HCT116 (cell line): ENCODE measurements at regions not wholly inside any gene's neighbourhood (a gene's known extent, or its start where the extent isn't known, plus 50 kb on each side); places are given as distances from the start of the nearest gene placed in this dataset.

Experiments used
- ATAC-seq: fragments of 200-7000 bp; cut with Tn5 transposase; 2 replicates; pipeline ENCODE4 v1.9.1; 2020; ENCODE audit warnings: mild to moderate bottlenecking, moderate library complexity
- BruUV-seq: library from RNA; stranded (reverse); fragments of 400-500 nt; replicated peaks from 2 replicates; lab custom pipeline; 2021; lab: Mats Ljungman, UMichigan
- CTCF ChIA-PET: fragments of 300-600 bp; sonication (Branson Sonifier 250); formaldehyde crosslinking; loops from one replicate; lab custom pipeline; 2021; ENCODE audit warnings: antibody characterized with exemption; lab: Charles Lee
- POLR2A ChIA-PET: fragments of 300-600, 350-600 bp; sonication (Branson Sonifier 250); formaldehyde crosslinking; loops from one replicate; lab custom pipeline; 2021; ENCODE audit warnings: antibody characterized with exemption; lab: Charles Lee
- RAD21 ChIA-PET, 2 experiments: fragments of 300-600 bp; sonication (Branson Sonifier 250); formaldehyde crosslinking; loops; one replicate each; lab custom pipeline; 2023; ENCODE audit warnings: low total read pairs in 2 of 2; ENCODE audit not compliant: uncharacterized antibody in 2 of 2, unreplicated experiment in 2 of 2, low non-redundant PET in 1 of 2; lab: Charles Lee
- DNase-seq: peaks from one replicate; pipeline ENCODE4 v3.0.0-alpha.2; 2010; ENCODE audit warnings: low read depth, low spot score
- H2AFZ ChIP-seq: fragments of 200-600 bp; shearing (Covaris generic), sonication (generic); 2 replicates; pipeline ENCODE4 v1.6.1; 2017; ENCODE audit warnings: low read depth, mixed run types, mixed read lengths, antibody characterized with exemption, low read length; ENCODE audit not compliant: poor library complexity, severe bottlenecking
- H3K27ac ChIP-seq: 2 replicates; pipeline ENCODE4 v1.5.1; 2012; ENCODE audit warnings: low read depth, low read length
- H3K27me3 ChIP-seq: fragments of 200-600 bp; sonication (generic); 2 replicates; pipeline ENCODE4 v1.6.1; 2016; ENCODE audit warnings: mixed run types, low read length, mixed read lengths; ENCODE audit not compliant: insufficient read depth
- H3K36me3 ChIP-seq, 2 experiments: fragments of 200-500 bp in 1 of 2; fragments of 200-600 bp in 1 of 2; sonication (Bioruptor generic) in 1 of 2; sonication (generic) in 1 of 2; 2 replicates each; pipeline versions ENCODE4 v1.5.1 to v1.6.1; 2014 to 2016; ENCODE audit warnings: low read length in 2 of 2, inconsistent platforms in 1 of 2, mixed read lengths in 1 of 2, mixed run types in 1 of 2; ENCODE audit not compliant: insufficient read depth in 2 of 2, control insufficient read depth in 1 of 2
- H3K4me1 ChIP-seq, 2 experiments: fragments of 200-600 bp in 1 of 2; sonication (generic) in 1 of 2; 2 replicates each; pipeline versions ENCODE4 v1.5.1 to v1.6.1; 2012 to 2017; ENCODE audit warnings: low read length in 2 of 2, inconsistent platforms in 1 of 2, mild to moderate bottlenecking in 1 of 2, mixed read lengths in 1 of 2, mixed run types in 1 of 2, moderate library complexity in 1 of 2; ENCODE audit not compliant: insufficient read depth in 2 of 2, control insufficient read depth in 1 of 2
- H3K4me2 ChIP-seq: fragments of 200-600 bp; sonication (generic); 2 replicates; pipeline ENCODE4 v1.6.1; 2017; ENCODE audit warnings: mixed run types, low read length, mixed read lengths
- H3K4me3 ChIP-seq, 2 experiments: fragments of 200-600 bp in 1 of 2; sonication (generic) in 1 of 2; replicated peaks in 1 of 2; 2 replicates each; pipeline ENCODE4 v1.5.1; 2011 to 2016; ENCODE audit warnings: low read length in 2 of 2, control low read depth in 1 of 2, low read depth in 1 of 2, mild to moderate bottlenecking in 1 of 2, mixed read lengths in 1 of 2, mixed run types in 1 of 2
- H3K79me2 ChIP-seq: fragments of 200-600 bp; sonication (generic); 2 replicates; pipeline ENCODE4 v1.6.1; 2017; ENCODE audit warnings: mild to moderate bottlenecking, mixed run types, low read length, moderate library complexity, mixed read lengths; ENCODE audit not compliant: insufficient read depth
- H3K9ac ChIP-seq: fragments of 200-600 bp; sonication (generic); 2 replicates; pipeline ENCODE4 v1.6.1; 2016; ENCODE audit warnings: low read length, mixed read lengths
- H3K9me2 ChIP-seq: fragments of 200-600 bp; sonication (generic), shearing (Covaris generic); 2 replicates; pipeline ENCODE4 v1.6.1; 2017; ENCODE audit warnings: mixed run types, mild to moderate bottlenecking, moderate library complexity; ENCODE audit not compliant: insufficient read depth
- H3K9me3 ChIP-seq, 2 experiments: fragments of 200-500 bp in 1 of 2; fragments of 200-600 bp in 1 of 2; sonication (Bioruptor generic) in 1 of 2; sonication (generic) in 1 of 2; 2 replicates each; pipeline ENCODE4 v1.6.1; 2014 to 2017; ENCODE audit warnings: low read length in 2 of 2, mixed read lengths in 2 of 2, inconsistent platforms in 1 of 2, low read depth in 1 of 2, mild to moderate bottlenecking in 1 of 2, mixed run types in 1 of 2, moderate library complexity in 1 of 2; ENCODE audit not compliant: control insufficient read depth in 1 of 2, insufficient read depth in 1 of 2
- H4K20me1 ChIP-seq: fragments of 200-600 bp; sonication (generic), shearing (Covaris generic); 2 replicates; pipeline ENCODE4 v1.6.1; 2017; ENCODE audit warnings: mixed run types, mild to moderate bottlenecking, moderate library complexity; ENCODE audit not compliant: insufficient read depth
- ATF3 ChIP-seq: IDR thresholded peaks from 2 replicates; pipeline ENCODE4 v1.6.1; 2012
- CBX3 ChIP-seq: IDR thresholded peaks from 2 replicates; pipeline ENCODE4 v1.6.1; 2012; ENCODE audit warnings: low read depth
- CEBPB ChIP-seq: IDR thresholded peaks from 2 replicates; pipeline ENCODE4 v1.6.1; 2012; ENCODE audit warnings: low read depth
- CTCF ChIP-seq, 3 experiments: fragments of 200-600 bp in 1 of 3; sonication (generic) in 1 of 3; IDR thresholded peaks in 2 of 3; conservative IDR thresholded peaks in 1 of 3; 2 replicates each; pipeline ENCODE4 v1.5.1; 2012 to 2017; ENCODE audit warnings: low read depth in 2 of 3, low read length in 2 of 3, antibody characterized with exemption in 1 of 3, borderline replicate concordance in 1 of 3, control low read depth in 1 of 3, mild to moderate bottlenecking in 1 of 3, mixed read lengths in 1 of 3, mixed run types in 1 of 3, moderate library complexity in 1 of 3; ENCODE audit not compliant: insufficient read depth in 1 of 3
- ELF1 ChIP-seq: IDR thresholded peaks from 2 replicates; pipeline ENCODE4 v1.6.1; 2012; ENCODE audit warnings: low read depth, borderline replicate concordance
- EZH2phosphoT487 ChIP-seq: fragments of 200-600 bp; IDR thresholded peaks from 2 replicates; pipeline ENCODE4 v1.6.1; 2018; ENCODE audit warnings: antibody characterized with exemption, borderline replicate concordance
- POLR2A ChIP-seq: IDR thresholded peaks from 2 replicates; pipeline ENCODE4 v1.7.0; 2011; ENCODE audit warnings: borderline replicate concordance; ENCODE audit not compliant: insufficient read depth, insufficient read length; ENCODE audit errors: extremely low read depth
- POLR2AphosphoS5 ChIP-seq: IDR thresholded peaks from 2 replicates; pipeline ENCODE4 v1.6.1; 2011; ENCODE audit warnings: mild to moderate bottlenecking, low read depth, low read length, moderate library complexity
- RAD21 ChIP-seq: IDR thresholded peaks from 2 replicates; pipeline ENCODE4 v1.6.1; 2012; ENCODE audit warnings: low read depth, mild to moderate bottlenecking
- SIN3A ChIP-seq: IDR thresholded peaks from 2 replicates; pipeline ENCODE4 v1.6.1; 2012; ENCODE audit warnings: low read depth
- SP1 ChIP-seq: IDR thresholded peaks from 2 replicates; pipeline ENCODE4 v1.6.1; 2012; ENCODE audit warnings: low read depth
- SRF ChIP-seq: IDR thresholded peaks from 2 replicates; pipeline ENCODE4 v1.6.1; 2012; ENCODE audit warnings: low read depth
- TCF7L2 ChIP-seq: IDR thresholded peaks from 2 replicates; pipeline ENCODE4 v1.7.0; 2011; ENCODE audit warnings: borderline replicate concordance, inconsistent platforms; ENCODE audit not compliant: insufficient read depth, insufficient read length; ENCODE audit errors: extremely low read depth
- ZFX ChIP-seq: fragments of 450-650 bp; IDR thresholded peaks from 2 replicates; pipeline ENCODE4 v1.6.1; 2017
- intact Hi-C: fragments of 100-400 bp; cut with micrococcal nuclease; formaldehyde crosslinking; loops from 2 replicates; pipeline ENCODE4 v1.10.0; 2022
- TF ChIP-seq, protein P1 (sequence below): IDR thresholded peaks from 2 replicates; pipeline ENCODE4 v1.6.1; 2012; ENCODE audit warnings: low read depth
- TF ChIP-seq, protein P2 (sequence below): IDR thresholded peaks from 2 replicates; pipeline ENCODE4 v1.6.1; 2012
- TF ChIP-seq, protein P3 (sequence below): IDR thresholded peaks from 2 replicates; pipeline ENCODE4 v1.6.1; 2011; ENCODE audit warnings: mild to moderate bottlenecking, low read length, moderate library complexity; ENCODE audit not compliant: insufficient replicate concordance; ENCODE audit errors: extremely low read depth

- Histone ChIP-seq H3K4me3 (no peak overlapping the region), H3K79me2 (no peaks in the 10 kb centered on the region), H3K27me3 (no peaks in the 10 kb centered on the region), H3K27ac (no peak overlapping the region), H3K4me2 (no peak overlapping the region), H3K36me3 (no peaks in the 10 kb centered on the region), H3K9ac (no peak overlapping the region), H2AFZ (no peak overlapping the region), H3K9me2 (no peaks in the 10 kb centered on the region), H4K20me1 (no peaks in the 10 kb centered on the region), H3K9me3 (no peaks in the 10 kb centered on the region), H3K4me1 (no peaks in the 10 kb centered on the region)
- ChIA-PET POLR2A (interaction anchor here (0.7 kb wide), 1 partner anchor 57 kb away, joined by 3 read pairs; no protein-coding TSS in a partner anchor), RAD21 (no interaction called here), CTCF (no interaction called here)
- intact Hi-C loops = no loop called here
- ATAC-seq = no peak
- BruUV-seq = no TSS peak
- TF ChIP-seq, protein P1, sequence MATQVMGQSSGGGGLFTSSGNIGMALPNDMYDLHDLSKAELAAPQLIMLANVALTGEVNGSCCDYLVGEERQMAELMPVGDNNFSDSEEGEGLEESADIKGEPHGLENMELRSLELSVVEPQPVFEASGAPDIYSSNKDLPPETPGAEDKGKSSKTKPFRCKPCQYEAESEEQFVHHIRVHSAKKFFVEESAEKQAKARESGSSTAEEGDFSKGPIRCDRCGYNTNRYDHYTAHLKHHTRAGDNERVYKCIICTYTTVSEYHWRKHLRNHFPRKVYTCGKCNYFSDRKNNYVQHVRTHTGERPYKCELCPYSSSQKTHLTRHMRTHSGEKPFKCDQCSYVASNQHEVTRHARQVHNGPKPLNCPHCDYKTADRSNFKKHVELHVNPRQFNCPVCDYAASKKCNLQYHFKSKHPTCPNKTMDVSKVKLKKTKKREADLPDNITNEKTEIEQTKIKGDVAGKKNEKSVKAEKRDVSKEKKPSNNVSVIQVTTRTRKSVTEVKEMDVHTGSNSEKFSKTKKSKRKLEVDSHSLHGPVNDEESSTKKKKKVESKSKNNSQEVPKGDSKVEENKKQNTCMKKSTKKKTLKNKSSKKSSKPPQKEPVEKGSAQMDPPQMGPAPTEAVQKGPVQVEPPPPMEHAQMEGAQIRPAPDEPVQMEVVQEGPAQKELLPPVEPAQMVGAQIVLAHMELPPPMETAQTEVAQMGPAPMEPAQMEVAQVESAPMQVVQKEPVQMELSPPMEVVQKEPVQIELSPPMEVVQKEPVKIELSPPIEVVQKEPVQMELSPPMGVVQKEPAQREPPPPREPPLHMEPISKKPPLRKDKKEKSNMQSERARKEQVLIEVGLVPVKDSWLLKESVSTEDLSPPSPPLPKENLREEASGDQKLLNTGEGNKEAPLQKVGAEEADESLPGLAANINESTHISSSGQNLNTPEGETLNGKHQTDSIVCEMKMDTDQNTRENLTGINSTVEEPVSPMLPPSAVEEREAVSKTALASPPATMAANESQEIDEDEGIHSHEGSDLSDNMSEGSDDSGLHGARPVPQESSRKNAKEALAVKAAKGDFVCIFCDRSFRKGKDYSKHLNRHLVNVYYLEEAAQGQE = no peak
- TF ChIP-seq, protein P2, sequence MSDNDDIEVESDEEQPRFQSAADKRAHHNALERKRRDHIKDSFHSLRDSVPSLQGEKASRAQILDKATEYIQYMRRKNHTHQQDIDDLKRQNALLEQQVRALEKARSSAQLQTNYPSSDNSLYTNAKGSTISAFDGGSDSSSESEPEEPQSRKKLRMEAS = no peak
- TF ChIP-seq ELF1 = no peak
- no peak for TF ChIP-seq POLR2A
- TF ChIP-seq RAD21 = no peak
- TF ChIP-seq TCF7L2 = no peak
- no peak for TF ChIP-seq SIN3A
- TF ChIP-seq SP1 = no peak
- no peak for TF ChIP-seq POLR2AphosphoS5
- TF ChIP-seq, protein P3, sequence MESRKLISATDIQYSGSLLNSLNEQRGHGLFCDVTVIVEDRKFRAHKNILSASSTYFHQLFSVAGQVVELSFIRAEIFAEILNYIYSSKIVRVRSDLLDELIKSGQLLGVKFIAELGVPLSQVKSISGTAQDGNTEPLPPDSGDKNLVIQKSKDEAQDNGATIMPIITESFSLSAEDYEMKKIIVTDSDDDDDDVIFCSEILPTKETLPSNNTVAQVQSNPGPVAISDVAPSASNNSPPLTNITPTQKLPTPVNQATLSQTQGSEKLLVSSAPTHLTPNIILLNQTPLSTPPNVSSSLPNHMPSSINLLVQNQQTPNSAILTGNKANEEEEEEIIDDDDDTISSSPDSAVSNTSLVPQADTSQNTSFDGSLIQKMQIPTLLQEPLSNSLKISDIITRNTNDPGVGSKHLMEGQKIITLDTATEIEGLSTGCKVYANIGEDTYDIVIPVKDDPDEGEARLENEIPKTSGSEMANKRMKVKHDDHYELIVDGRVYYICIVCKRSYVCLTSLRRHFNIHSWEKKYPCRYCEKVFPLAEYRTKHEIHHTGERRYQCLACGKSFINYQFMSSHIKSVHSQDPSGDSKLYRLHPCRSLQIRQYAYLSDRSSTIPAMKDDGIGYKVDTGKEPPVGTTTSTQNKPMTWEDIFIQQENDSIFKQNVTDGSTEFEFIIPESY = no peak
- TF ChIP-seq CBX3 = no peak
- no peak for TF ChIP-seq EZH2phosphoT487
- no peak for TF ChIP-seq CEBPB
- no peak for TF ChIP-seq CTCF (IDR thresholded peaks at IDR 0.05 in 2 of 3, conservative IDR thresholded peaks at IDR 0.05 in 1 of 3; ENCODE audit: borderline replicate concordance in 1 of 3, insufficient read depth in 1 of 3, low read depth in 2 of 3, low read length in 2 of 3)
- TF ChIP-seq ATF3 = no peak
- no peak for TF ChIP-seq ZFX
- no peak for TF ChIP-seq SRF
- DNase-seq = no peak
Observed at GRCh38 chr7:83731154-83731553, 82.2 kb upstream of the SEMA3E start.
